GM12878 (cell line): ENCODE measurements at regions not wholly inside any gene's neighbourhood (a gene's known extent, or its start where the extent isn't known, plus 50 kb on each side); places are given as distances from the start of the nearest gene placed in this dataset.

Source experiments
- ATAC-seq: fragments of 200-7000 bp; cut with Tn5 transposase; 3 replicates; pipeline ENCODE4 v1.9.1; 2020; ENCODE audit warnings: mild to moderate bottlenecking, moderate library complexity
- BruUV-seq: library from RNA; stranded (reverse); fragments of 400-500 nt; replicated peaks from 2 replicates; lab custom pipeline; 2021; lab: Mats Ljungman, UMichigan
- CTCF ChIA-PET: fragments of 300-600 bp; sonication (Branson Sonifier 250); formaldehyde crosslinking; extraction: SDS; loops from one replicate; lab custom pipeline; 2021; ENCODE audit warnings: inconsistent platforms; lab: Yijun Ruan, JAX
- POLR2A ChIA-PET: fragments of 350-600 bp; formaldehyde crosslinking; extraction: SDS; loops from one replicate; lab custom pipeline; 2021; ENCODE audit warnings: inconsistent platforms; lab: Charles Lee
- RAD21 ChIA-PET: fragments of 300-600 bp; sonication (Branson Sonifier 250); formaldehyde crosslinking; loops from one replicate; lab custom pipeline; 2023; ENCODE audit warnings: antibody characterized with exemption; ENCODE audit not compliant: unreplicated experiment; lab: Charles Lee
- SMC1A ChIA-PET: fragments of 300-600 bp; sonication (Branson Sonifier 250); formaldehyde crosslinking; loops from one replicate; lab custom pipeline; 2023; ENCODE audit not compliant: unreplicated experiment, uncharacterized antibody; lab: Charles Lee
- DNase-seq: peaks from one replicate; pipeline ENCODE4 v3.0.0-alpha.2; 2011; ENCODE audit warnings: low read depth, low spot score
- FAIRE-seq: peaks from 3 replicates; lab custom pipeline; 2011; peaks lifted over from hg19 to GRCh38; lab: Jason Lieb, UNC
- H2AFZ ChIP-seq: 2 replicates; pipeline ENCODE4 v1.6.0; 2011; ENCODE audit warnings: low read depth, low read length, control low read depth; ENCODE audit not compliant: control insufficient read depth
- H3K27ac ChIP-seq: 2 replicates; pipeline ENCODE4 v1.5.1; 2011; ENCODE audit warnings: control low read depth; ENCODE audit not compliant: control insufficient read depth, insufficient read depth
- H3K27me3 ChIP-seq, 2 experiments: replicated peaks in 1 of 2; 2 replicates each; pipeline versions ENCODE4 v1.6.0 to v1.6.1; 2011; ENCODE audit warnings: low read length in 1 of 2; ENCODE audit not compliant: control insufficient read depth in 2 of 2, insufficient read depth in 2 of 2
- H3K36me3 ChIP-seq, 2 experiments: 2 replicates each; pipeline ENCODE4 v1.5.1; 2011; ENCODE audit warnings: low read length in 1 of 2; ENCODE audit not compliant: control insufficient read depth in 2 of 2, insufficient read depth in 2 of 2
- H3K4me1 ChIP-seq: 2 replicates; pipeline ENCODE4 v1.6.1; 2011; ENCODE audit warnings: mild to moderate bottlenecking, low read length, moderate library complexity, mixed read lengths; ENCODE audit not compliant: control insufficient read depth, insufficient read depth
- H3K4me2 ChIP-seq: 2 replicates; pipeline ENCODE4 v1.6.0; 2011; ENCODE audit warnings: control low read depth; ENCODE audit not compliant: control insufficient read depth, insufficient read depth
- H3K4me3 ChIP-seq: fragments of 200-600 bp; sonication (generic); 2 replicates; pipeline ENCODE4 v1.5.1; 2016
- H3K79me2 ChIP-seq: 2 replicates; pipeline ENCODE4 v1.6.0; 2011; ENCODE audit warnings: low read length; ENCODE audit not compliant: control insufficient read depth, insufficient read depth
- H3K9ac ChIP-seq: 2 replicates; pipeline ENCODE4 v1.8.0; 2011; ENCODE audit warnings: low read length, control low read depth, mixed read lengths; ENCODE audit not compliant: control insufficient read depth, insufficient read depth
- H3K9me3 ChIP-seq: replicated peaks from 3 replicates; pipeline ENCODE4 v1.5.1; 2011; ENCODE audit warnings: mild to moderate bottlenecking, low read length; ENCODE audit not compliant: control insufficient read depth, insufficient read depth
- H4K20me1 ChIP-seq: 2 replicates; pipeline ENCODE4 v1.6.0; 2011; ENCODE audit not compliant: control insufficient read depth, insufficient read depth
- ATF7 ChIP-seq: fragments of 450-650 bp; IDR thresholded peaks from 2 replicates; pipeline ENCODE4 v1.6.1; 2016; ENCODE audit warnings: low read depth, mild to moderate bottlenecking
- FOXK2 ChIP-seq: fragments of 450-650 bp; IDR thresholded peaks from 2 replicates; pipeline ENCODE4 v1.6.1; 2017; ENCODE audit warnings: mild to moderate bottlenecking, moderate library complexity
- NBN ChIP-seq: fragments of 450-650 bp; IDR thresholded peaks from 2 replicates; pipeline ENCODE4 v1.6.1; 2016
- NFYA ChIP-seq: IDR thresholded peaks from 2 replicates; pipeline ENCODE4 v1.6.1; 2011; ENCODE audit warnings: low read depth, mild to moderate bottlenecking, low read length, improper control_type of control experiment, borderline replicate concordance
- NR2F1 ChIP-seq: fragments of 450-650 bp; conservative IDR thresholded peaks from 2 replicates; pipeline ENCODE4 v1.6.1; 2017; ENCODE audit warnings: mild to moderate bottlenecking
- PAX8 ChIP-seq: fragments of 450-650 bp; IDR thresholded peaks from 2 replicates; pipeline ENCODE4 v1.6.1; 2017; ENCODE audit warnings: mild to moderate bottlenecking, moderate library complexity
- PML ChIP-seq: IDR thresholded peaks from 2 replicates; pipeline ENCODE4 v1.6.1; 2012; ENCODE audit warnings: low read length, inconsistent platforms
- RAD21 ChIP-seq: IDR thresholded peaks from 2 replicates; pipeline ENCODE4 v1.6.1; 2011; ENCODE audit warnings: mild to moderate bottlenecking, low read depth, low read length, moderate library complexity; ENCODE audit not compliant: insufficient read depth
- RAD51 ChIP-seq: fragments of 450-650 bp; IDR thresholded peaks from 2 replicates; pipeline ENCODE4 v1.6.1; 2016; ENCODE audit warnings: moderate library complexity, mild to moderate bottlenecking, inconsistent platforms
- SMARCA5 ChIP-seq: fragments of 450-650 bp; IDR thresholded peaks from 2 replicates; pipeline ENCODE4 v1.6.1; 2017; ENCODE audit warnings: mild to moderate bottlenecking
- SPI1 ChIP-seq: IDR thresholded peaks from 2 replicates; pipeline ENCODE4 v1.6.1; 2011; ENCODE audit warnings: low read depth, mild to moderate bottlenecking, low read length, moderate library complexity, borderline replicate concordance; ENCODE audit not compliant: insufficient read depth
- SREBF2 ChIP-seq: IDR thresholded peaks from 2 replicates; pipeline ENCODE4 v1.6.1; 2012; ENCODE audit warnings: mild to moderate bottlenecking, low read length
- STAT3 ChIP-seq: IDR thresholded peaks from 2 replicates; pipeline ENCODE4 v1.6.1; 2011; ENCODE audit warnings: low read depth, low read length, improper control_type of control experiment
- SUPT20H ChIP-seq: IDR thresholded peaks from 2 replicates; pipeline ENCODE4 v1.6.1; 2011; ENCODE audit warnings: low read depth, mild to moderate bottlenecking, low read length, moderate library complexity, borderline replicate concordance; ENCODE audit not compliant: control insufficient read depth
- YBX1 ChIP-seq: fragments of 450-650 bp; IDR thresholded peaks from 2 replicates; pipeline ENCODE4 v1.6.1; 2016; ENCODE audit warnings: antibody characterized with exemption
- ZNF274 ChIP-seq: IDR thresholded peaks from one replicate; pipeline ENCODE4 v1.8.0; 2011; ENCODE audit not compliant: insufficient read length, insufficient read depth
- ZNF384 ChIP-seq: IDR thresholded peaks from 2 replicates; pipeline ENCODE4 v1.6.1; 2012; ENCODE audit warnings: low read depth, mild to moderate bottlenecking, low read length, improper control_type of control experiment, borderline replicate concordance
- ZNF622 ChIP-seq: fragments of 450-650 bp; IDR thresholded peaks from 2 replicates; pipeline ENCODE4 v1.6.1; 2017; ENCODE audit warnings: mild to moderate bottlenecking, inconsistent platforms
- ZZZ3 ChIP-seq: IDR thresholded peaks from 2 replicates; pipeline ENCODE4 v1.6.1; 2011; ENCODE audit warnings: low read depth; ENCODE audit not compliant: control insufficient read depth, insufficient read length
- WGBS: methylation state at CpG from one replicate; pipeline ENCODE4 v1.1.6; 2016; ENCODE audit warnings: low lambda C conversion rate; ENCODE audit not compliant: insufficient replicate concordance, insufficient coverage; ENCODE audit errors: missing lambda C conversion rate; 5-methylcytosine and 5-hydroxymethylcytosine counted together
- in situ Hi-C: fragments of 300-500 bp; cut with MboI; formaldehyde crosslinking; loops from 9 replicates; pipeline ENCODE4 v1.14.3; 2018; ENCODE audit warnings: mixed read lengths
- intact Hi-C: fragments of 100-400 bp; cut with micrococcal nuclease; formaldehyde crosslinking; loops from one replicate; pipeline ENCODE4 v1.14.2; 2022; ENCODE audit not compliant: unreplicated experiment
- TF ChIP-seq, protein P1 (sequence below): IDR thresholded peaks from 2 replicates; pipeline ENCODE4 v1.6.1; 2011; ENCODE audit warnings: low read depth, mild to moderate bottlenecking, low read length, moderate library complexity, borderline replicate concordance; ENCODE audit errors: extremely low read depth
- TF ChIP-seq, protein P2 (sequence below): fragments of 450-650 bp; formaldehyde crosslinking; IDR thresholded peaks from 2 replicates; pipeline ENCODE4 v1.5.0; 2022; ENCODE audit warnings: mild to moderate bottlenecking, missing genetic modification characterization
- TF ChIP-seq, protein P3 (sequence below): IDR thresholded peaks from 2 replicates; pipeline ENCODE4 v1.6.1; 2012; ENCODE audit warnings: low read depth, low read length, improper control_type of control experiment

DNA sequence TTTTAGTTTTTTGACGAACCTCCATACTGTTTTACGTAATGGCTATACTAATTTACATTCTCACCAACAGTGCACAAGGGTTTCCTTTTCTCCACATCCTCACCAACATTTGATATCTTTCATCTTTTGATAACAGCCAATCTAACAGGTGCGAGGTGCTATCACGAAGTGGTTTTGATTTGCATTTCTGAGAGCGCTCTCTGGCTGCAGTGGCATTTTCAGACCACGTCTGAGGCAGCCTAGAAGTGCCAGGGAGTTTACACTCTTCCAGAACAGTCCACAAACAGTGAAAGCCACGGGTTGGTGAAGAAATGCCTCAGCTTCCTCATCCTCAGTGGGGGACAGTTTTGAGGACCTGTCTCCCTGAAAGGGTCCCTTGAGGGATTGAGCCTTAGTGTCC is 471.0 kb downstream of the BCOR start (continued):
- TF ChIP-seq, protein P1, sequence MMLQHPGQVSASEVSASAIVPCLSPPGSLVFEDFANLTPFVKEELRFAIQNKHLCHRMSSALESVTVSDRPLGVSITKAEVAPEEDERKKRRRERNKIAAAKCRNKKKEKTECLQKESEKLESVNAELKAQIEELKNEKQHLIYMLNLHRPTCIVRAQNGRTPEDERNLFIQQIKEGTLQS, result no peak
- TF ChIP-seq STAT3 (no peak), SMARCA5 (no peak), YBX1 (no peak), NR2F1 (no peak), PAX8 (no peak), ZNF384 (no peak), FOXK2 (no peak), ATF7 (no peak)
- TF ChIP-seq, protein P2, sequence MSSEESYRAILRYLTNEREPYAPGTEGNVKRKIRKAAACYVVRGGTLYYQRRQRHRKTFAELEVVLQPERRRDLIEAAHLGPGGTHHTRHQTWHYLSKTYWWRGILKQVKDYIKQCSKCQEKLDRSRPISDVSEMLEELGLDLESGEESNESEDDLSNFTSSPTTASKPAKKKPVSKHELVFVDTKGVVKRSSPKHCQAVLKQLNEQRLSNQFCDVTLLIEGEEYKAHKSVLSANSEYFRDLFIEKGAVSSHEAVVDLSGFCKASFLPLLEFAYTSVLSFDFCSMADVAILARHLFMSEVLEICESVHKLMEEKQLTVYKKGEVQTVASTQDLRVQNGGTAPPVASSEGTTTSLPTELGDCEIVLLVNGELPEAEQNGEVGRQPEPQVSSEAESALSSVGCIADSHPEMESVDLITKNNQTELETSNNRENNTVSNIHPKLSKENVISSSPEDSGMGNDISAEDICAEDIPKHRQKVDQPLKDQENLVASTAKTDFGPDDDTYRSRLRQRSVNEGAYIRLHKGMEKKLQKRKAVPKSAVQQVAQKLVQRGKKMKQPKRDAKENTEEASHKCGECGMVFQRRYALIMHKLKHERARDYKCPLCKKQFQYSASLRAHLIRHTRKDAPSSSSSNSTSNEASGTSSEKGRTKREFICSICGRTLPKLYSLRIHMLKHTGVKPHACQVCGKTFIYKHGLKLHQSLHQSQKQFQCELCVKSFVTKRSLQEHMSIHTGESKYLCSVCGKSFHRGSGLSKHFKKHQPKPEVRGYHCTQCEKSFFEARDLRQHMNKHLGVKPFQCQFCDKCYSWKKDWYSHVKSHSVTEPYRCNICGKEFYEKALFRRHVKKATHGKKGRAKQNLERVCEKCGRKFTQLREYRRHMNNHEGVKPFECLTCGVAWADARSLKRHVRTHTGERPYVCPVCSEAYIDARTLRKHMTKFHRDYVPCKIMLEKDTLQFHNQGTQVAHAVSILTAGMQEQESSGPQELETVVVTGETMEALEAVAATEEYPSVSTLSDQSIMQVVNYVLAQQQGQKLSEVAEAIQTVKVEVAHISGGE, result no peak

DNA sequence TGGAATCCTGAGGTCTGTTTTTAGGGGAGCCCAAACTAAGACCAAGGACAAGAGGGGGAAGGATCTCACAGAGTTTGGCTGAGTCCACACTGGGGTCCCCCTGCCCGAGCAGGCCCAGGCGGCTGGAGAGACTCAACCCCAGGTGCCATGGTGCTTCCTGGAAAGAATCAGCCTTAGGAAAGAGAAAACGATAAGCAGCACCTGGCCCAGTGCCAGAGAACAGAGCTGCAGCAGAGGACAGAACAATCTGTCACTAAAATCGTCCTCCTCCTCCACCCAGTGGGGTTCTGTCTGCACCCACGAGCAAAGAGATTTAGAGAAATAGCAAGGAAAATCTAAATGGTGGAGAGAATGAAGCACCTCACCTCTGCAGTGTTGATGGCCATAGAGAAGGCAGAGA is 470.5 kb downstream of the BCOR start:
- Histone ChIP-seq H4K20me1 (no peaks in the 10 kb centered on the region), H3K27me3 (no peaks in the 10 kb centered on the region), H3K79me2 (no peaks in the 10 kb centered on the region), H3K9ac (no peak overlapping the region), H3K4me3 (no peak overlapping the region), H3K36me3 (no peaks in the 10 kb centered on the region), H2AFZ (no peak overlapping the region), H3K27ac (no peak overlapping the region), H3K4me1 (no peaks in the 10 kb centered on the region), H3K9me3 (no peaks in the 10 kb centered on the region), H3K4me2 (no peak overlapping the region)
- ChIA-PET RAD21 (no interaction called here), CTCF (no interaction called here), POLR2A (no interaction called here), SMC1A (no interaction called here)
- DNase-seq (no peak), FAIRE-seq (no peak), ATAC-seq (no peak)
- no TSS peak for BruUV-seq
- 30% methylated on average over 5 of the region's 5 CpGs for WGBS
- intact Hi-C loops, result no loop called here
- in situ Hi-C loops, result no loop called here
- TF ChIP-seq SUPT20H (no peak), NFYA (no peak), NBN (no peak), SPI1 (no peak), PML (no peak), RAD21 (no peak), SREBF2 (no peak), ZNF622 (no peak), RAD51 (no peak), ZNF274 (no peak), ZZZ3 (no peak)
- TF ChIP-seq, protein P1, result no peak
- TF ChIP-seq, protein P3, sequence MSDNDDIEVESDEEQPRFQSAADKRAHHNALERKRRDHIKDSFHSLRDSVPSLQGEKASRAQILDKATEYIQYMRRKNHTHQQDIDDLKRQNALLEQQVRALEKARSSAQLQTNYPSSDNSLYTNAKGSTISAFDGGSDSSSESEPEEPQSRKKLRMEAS, result no peak
